ENCODE measurements at regions not wholly inside any gene's neighbourhood (a gene's known extent, or its start where the extent isn't known, plus 50 kb on each side); places are given as distances from the start of the nearest gene placed in this dataset.

- no peak for TF ChIP-seq CTCF (IDR thresholded peaks at IDR 0.05; ENCODE audit: low read depth, low read length, poor library complexity, severe bottlenecking)
- no peak for TF ChIP-seq EZH2phosphoT487 (IDR thresholded peaks at IDR 0.05; ENCODE audit: borderline replicate concordance, low read length)
Measured at GRCh38 chr1:213605732-213606131, 382.0 kb upstream of the PROX1 start.
